H9 (cell line): ENCODE measurements at regions not wholly inside any gene's neighbourhood (a gene's known extent, or its start where the extent isn't known, plus 50 kb on each side); places are given as distances from the start of the nearest gene placed in this dataset.

ENCODE experiments used
- DNase-seq: peaks from one replicate; pipeline ENCODE4 v3.0.0-alpha.2; 2017
- H2AFZ ChIP-seq: one replicate; pipeline ENCODE4 v1.6.1; 2013; ENCODE audit warnings: mild to moderate bottlenecking, low read length, control low read depth, moderate library complexity
- H2AK5ac ChIP-seq: 2 replicates; pipeline ENCODE4 v1.6.1; 2013; ENCODE audit warnings: low read length, control low read depth, mixed read lengths; ENCODE audit not compliant: insufficient read length
- H2BK120ac ChIP-seq: one replicate; pipeline ENCODE4 v1.6.1; 2013; ENCODE audit warnings: low read depth, mild to moderate bottlenecking, low read length, control low read depth, inconsistent platforms; ENCODE audit not compliant: poor library complexity, severe bottlenecking
- H2BK12ac ChIP-seq: 2 replicates; pipeline ENCODE4 v1.6.1; 2013; ENCODE audit warnings: low read length, control low read depth, mixed read lengths, low read depth; ENCODE audit not compliant: insufficient read length
- H2BK15ac ChIP-seq: 2 replicates; pipeline ENCODE4 v1.6.1; 2013; ENCODE audit warnings: low read depth, low read length, control low read depth
- H2BK20ac ChIP-seq: one replicate; pipeline ENCODE4 v1.6.1; 2013; ENCODE audit warnings: low read depth, mild to moderate bottlenecking, low read length, control low read depth, inconsistent platforms; ENCODE audit not compliant: poor library complexity, severe bottlenecking
- H2BK5ac ChIP-seq: 2 replicates; pipeline ENCODE4 v1.6.1; 2013; ENCODE audit warnings: low read length, control low read depth, mixed read lengths; ENCODE audit not compliant: insufficient read length
- H3K14ac ChIP-seq: 2 replicates; pipeline ENCODE4 v1.6.1; 2013; ENCODE audit warnings: low read length, control low read depth; ENCODE audit not compliant: insufficient read depth
- H3K18ac ChIP-seq: 2 replicates; pipeline ENCODE4 v1.6.1; 2013; ENCODE audit warnings: low read depth, mild to moderate bottlenecking, mixed read lengths, low read length, control low read depth; ENCODE audit not compliant: insufficient read length
- H3K23ac ChIP-seq: 2 replicates; pipeline ENCODE4 v1.6.1; 2013; ENCODE audit warnings: low read length, control low read depth, mixed read lengths, low read depth; ENCODE audit not compliant: insufficient read length
- H3K23me2 ChIP-seq: 2 replicates; pipeline ENCODE4 v1.6.1; 2013; ENCODE audit warnings: low read depth, mild to moderate bottlenecking, mixed read lengths, low read length, control low read depth; ENCODE audit not compliant: insufficient read length, poor library complexity, severe bottlenecking
- H3K27ac ChIP-seq: 2 replicates; pipeline ENCODE4 v1.5.1; 2013; ENCODE audit warnings: low read length, control low read depth, mixed read lengths, low read depth; ENCODE audit not compliant: insufficient read length
- H3K27me3 ChIP-seq: 2 replicates; pipeline ENCODE4 v1.6.1; 2013; ENCODE audit warnings: low read length, control low read depth, inconsistent platforms; ENCODE audit not compliant: insufficient read depth
- H3K4ac ChIP-seq: 2 replicates; pipeline ENCODE4 v1.6.1; 2013; ENCODE audit warnings: low read depth, mild to moderate bottlenecking, control low read depth, inconsistent platforms, low read length, moderate library complexity
- H3K4me1 ChIP-seq: 2 replicates; pipeline ENCODE4 v1.6.1; 2013; ENCODE audit warnings: low read length, control low read depth, inconsistent platforms; ENCODE audit not compliant: insufficient read depth
- H3K4me2 ChIP-seq: 2 replicates; pipeline ENCODE4 v1.6.1; 2013; ENCODE audit warnings: low read length, control low read depth, mixed read lengths; ENCODE audit not compliant: insufficient read length, insufficient read depth
- H3K56ac ChIP-seq: 2 replicates; pipeline ENCODE4 v1.6.1; 2013; ENCODE audit warnings: low read depth, mild to moderate bottlenecking, mixed read lengths, low read length, control low read depth; ENCODE audit not compliant: insufficient read length
- H3K79me1 ChIP-seq: 2 replicates; pipeline ENCODE4 v1.6.1; 2013; ENCODE audit warnings: low read depth, mild to moderate bottlenecking, moderate library complexity, low read length, control low read depth, inconsistent platforms; ENCODE audit not compliant: insufficient read depth, poor library complexity, severe bottlenecking
- H3K79me2 ChIP-seq: 2 replicates; pipeline ENCODE4 v1.6.1; 2013; ENCODE audit warnings: low read length, control low read depth, inconsistent platforms; ENCODE audit not compliant: insufficient read depth
- H3K9ac ChIP-seq: 2 replicates; pipeline ENCODE4 v1.6.1; 2013; ENCODE audit warnings: low read length, control low read depth, mixed read lengths; ENCODE audit not compliant: insufficient read length; ENCODE audit errors: extremely low read depth
- H3K9me3 ChIP-seq: one replicate; pipeline ENCODE4 v1.6.1; 2013; ENCODE audit warnings: low read depth, low read length, inconsistent platforms; ENCODE audit not compliant: control insufficient read depth
- H3T11ph ChIP-seq: one replicate; pipeline ENCODE4 v1.6.1; 2013; ENCODE audit warnings: mild to moderate bottlenecking, low read length, control low read depth, inconsistent platforms
- H4K20me1 ChIP-seq: one replicate; pipeline ENCODE4 v1.6.1; 2013; ENCODE audit not compliant: control insufficient read depth, insufficient read length, insufficient read depth
- H4K5ac ChIP-seq: 2 replicates; pipeline ENCODE4 v1.6.1; 2013; ENCODE audit warnings: low read depth, mild to moderate bottlenecking, mixed read lengths, low read length, control low read depth; ENCODE audit not compliant: insufficient read length
- H4K8ac ChIP-seq: replicated peaks from 2 replicates; pipeline ENCODE4 v1.6.1; 2013; ENCODE audit warnings: low read length, control low read depth, mixed read lengths, low read depth; ENCODE audit not compliant: insufficient read length
- H4K91ac ChIP-seq: 2 replicates; pipeline ENCODE4 v1.6.1; 2013; ENCODE audit warnings: low read depth, mild to moderate bottlenecking, moderate library complexity, mixed read lengths, low read length, control low read depth; ENCODE audit not compliant: insufficient read length
- H3K27ac Mint-ChIP-seq, 3 experiments: 2 replicates in 2 of 3; 3 replicates in 1 of 3; pipeline ENCODE4 v1.8.0; 2020 to 2021; ENCODE audit warnings: mixed read lengths in 3 of 3, mild to moderate bottlenecking in 1 of 3, moderate library complexity in 1 of 3
- H3K27me3 Mint-ChIP-seq: 2 replicates; pipeline ENCODE4 v1.8.0; 2021; ENCODE audit warnings: low read depth, mild to moderate bottlenecking, moderate library complexity, mixed read lengths
- H3K36me3 Mint-ChIP-seq, 3 experiments: 2 replicates in 2 of 3; 3 replicates in 1 of 3; pipeline ENCODE4 v1.8.0; 2020 to 2021; ENCODE audit warnings: low read depth in 3 of 3, mixed read lengths in 3 of 3; ENCODE audit not compliant: insufficient read depth in 1 of 3
- H3K4me1 Mint-ChIP-seq, 2 experiments: 2 replicates each; pipeline ENCODE4 v1.8.0; 2020; ENCODE audit warnings: mixed read lengths in 2 of 2
- H3K4me3 Mint-ChIP-seq, 2 experiments: 2 replicates in 1 of 2; 3 replicates in 1 of 2; pipeline ENCODE4 v1.8.0; 2020 to 2021; ENCODE audit warnings: mild to moderate bottlenecking in 2 of 2, mixed read lengths in 2 of 2, moderate library complexity in 1 of 2
- H3K9me3 Mint-ChIP-seq, 2 experiments: 2 replicates in 1 of 2; 3 replicates in 1 of 2; pipeline ENCODE4 v1.8.0; 2020; ENCODE audit warnings: mild to moderate bottlenecking in 2 of 2, mixed read lengths in 2 of 2, moderate library complexity in 1 of 2
- CTCF ChIP-seq: fragments of 200-600 bp; sonication (generic); conservative IDR thresholded peaks from 3 replicates; pipeline ENCODE4 v1.8.0; 2021; ENCODE audit warnings: antibody characterized with exemption, mild to moderate bottlenecking
- WGBS: extraction: QIAGEN DNeasy Blood & Tissue Kit; methylation state at CpG from one replicate; pipeline ENCODE4 v1.1.7; 2013; ENCODE audit warnings: missing lambda C conversion rate, low lambda C conversion rate, mixed read lengths; ENCODE audit not compliant: insufficient read length; ENCODE audit errors: extremely low coverage; 5-methylcytosine and 5-hydroxymethylcytosine counted together

- WGBS, result no CpG with 5 or more reads among the region's 3 CpGs
- Histone ChIP-seq H3K79me2 (no peaks in the 10 kb centered on the region), H3K4ac (no peak overlapping the region), H4K20me1 (no peaks in the 10 kb centered on the region), H3K9ac (no peak overlapping the region), H2BK20ac (no peak overlapping the region), H3K14ac (no peak overlapping the region), H3K9me3 (no peaks in the 10 kb centered on the region), H4K8ac (no peak overlapping the region), H2AK5ac (no peak overlapping the region), H2BK120ac (no peak overlapping the region), H4K5ac (no peak overlapping the region), H2BK5ac (no peak overlapping the region), H3K4me2 (no peak overlapping the region), H3K4me1 (no peaks in the 10 kb centered on the region), H3K79me1 (no peaks in the 10 kb centered on the region), H3K27ac (no peak overlapping the region), H3K23ac (no peak overlapping the region), H3K56ac (no peak overlapping the region), H2BK15ac (no peak overlapping the region), H3T11ph (no peak overlapping the region), H2AFZ (no peak overlapping the region), H3K27me3 (no peaks in the 10 kb centered on the region), H3K18ac (no peak overlapping the region), H4K91ac (no peak overlapping the region), H3K23me2 (no peaks in the 10 kb centered on the region), H2BK12ac (no peak overlapping the region)
- H3K9me3 Mint-ChIP-seq, result 0 out of 5 replicates have a peak, but pooled peaks cover 0 to 2% of the 10 kb centered on the region in 2 experiments
- H3K4me3 Mint-ChIP-seq, result no peak overlapping the region
- no peaks in the 10 kb centered on the region for H3K36me3 Mint-ChIP-seq
- peaks cover 12 to 15% of the 10 kb centered on the region in 2 experiments for H3K4me1 Mint-ChIP-seq
- DNase-seq, result no peak
- H3K27ac Mint-ChIP-seq, result no peak overlapping the region
- TF ChIP-seq CTCF, result no peak
- peaks cover 4% of the 10 kb centered on the region; the same call in 1 of the 2 replicates for H3K27me3 Mint-ChIP-seq
These were observed 346.8 kb downstream of the STK39 start for GRCh38 chr2:167900435-167901114.
